Astrocyte of the cerebellum (primary cell): ENCODE measurements at regions not wholly inside any gene's neighbourhood (a gene's known extent, or its start where the extent isn't known, plus 50 kb on each side); places are given as distances from the start of the nearest gene placed in this dataset.

Source experiments
- DNase-seq: peaks from one replicate; pipeline ENCODE4 v3.0.0-alpha.2; 2011; ENCODE audit warnings: low read depth
- H3K4me3 ChIP-seq: 2 replicates; pipeline ENCODE4 v1.5.1; 2011; ENCODE audit warnings: mild to moderate bottlenecking, low read depth, low read length, moderate library complexity
- in situ Hi-C: cut with HindIII; loops from 2 replicates; pipeline ENCODE4 v1.10.0; 2017; ENCODE audit warnings: low sequenced_read_pairs
- TF ChIP-seq, protein P1 (sequence below): IDR thresholded peaks from 2 replicates; pipeline ENCODE4 v1.5.1; 2012; ENCODE audit warnings: low read length, low read depth, moderate library complexity, mild to moderate bottlenecking; ENCODE audit errors: missing control alignments

DNA sequence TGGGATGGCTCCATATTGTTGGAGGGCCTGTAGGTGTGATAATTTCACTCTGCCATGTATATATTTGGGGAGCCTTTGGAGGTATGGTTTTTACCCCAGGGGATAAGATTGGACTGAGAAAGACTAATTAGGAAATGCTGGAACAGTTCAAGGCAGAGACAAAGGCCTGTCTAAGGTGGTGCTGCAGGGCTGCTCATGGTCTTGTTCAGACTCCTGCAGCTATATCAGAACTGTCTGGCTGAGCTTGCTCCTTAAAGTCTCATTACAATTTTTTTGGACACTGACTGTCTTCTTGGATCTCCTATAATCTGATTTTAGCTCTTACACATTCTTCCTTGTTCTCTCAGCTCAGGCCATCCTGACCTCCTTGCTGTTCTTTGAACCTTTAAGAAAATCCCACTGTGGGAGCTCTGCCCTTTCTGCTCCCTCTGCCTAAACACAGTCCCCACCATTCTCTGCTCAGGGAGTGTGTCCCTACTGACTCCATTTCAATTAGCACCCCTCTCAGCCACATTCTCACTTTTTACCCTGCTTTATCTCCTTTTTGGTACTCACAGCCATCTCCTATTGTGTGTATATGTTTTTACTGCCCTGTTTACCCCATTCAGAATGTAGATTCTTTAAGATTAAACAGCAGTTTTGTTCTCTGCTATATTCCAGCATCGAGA lies 468.7 kb upstream of the FANCL start:
- H3K4me3 ChIP-seq = no peak overlapping the region
- DNase-seq = no peak
- TF ChIP-seq, protein P1, sequence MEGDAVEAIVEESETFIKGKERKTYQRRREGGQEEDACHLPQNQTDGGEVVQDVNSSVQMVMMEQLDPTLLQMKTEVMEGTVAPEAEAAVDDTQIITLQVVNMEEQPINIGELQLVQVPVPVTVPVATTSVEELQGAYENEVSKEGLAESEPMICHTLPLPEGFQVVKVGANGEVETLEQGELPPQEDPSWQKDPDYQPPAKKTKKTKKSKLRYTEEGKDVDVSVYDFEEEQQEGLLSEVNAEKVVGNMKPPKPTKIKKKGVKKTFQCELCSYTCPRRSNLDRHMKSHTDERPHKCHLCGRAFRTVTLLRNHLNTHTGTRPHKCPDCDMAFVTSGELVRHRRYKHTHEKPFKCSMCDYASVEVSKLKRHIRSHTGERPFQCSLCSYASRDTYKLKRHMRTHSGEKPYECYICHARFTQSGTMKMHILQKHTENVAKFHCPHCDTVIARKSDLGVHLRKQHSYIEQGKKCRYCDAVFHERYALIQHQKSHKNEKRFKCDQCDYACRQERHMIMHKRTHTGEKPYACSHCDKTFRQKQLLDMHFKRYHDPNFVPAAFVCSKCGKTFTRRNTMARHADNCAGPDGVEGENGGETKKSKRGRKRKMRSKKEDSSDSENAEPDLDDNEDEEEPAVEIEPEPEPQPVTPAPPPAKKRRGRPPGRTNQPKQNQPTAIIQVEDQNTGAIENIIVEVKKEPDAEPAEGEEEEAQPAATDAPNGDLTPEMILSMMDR = no peak
- in situ Hi-C loops = no loop called here

DNA sequence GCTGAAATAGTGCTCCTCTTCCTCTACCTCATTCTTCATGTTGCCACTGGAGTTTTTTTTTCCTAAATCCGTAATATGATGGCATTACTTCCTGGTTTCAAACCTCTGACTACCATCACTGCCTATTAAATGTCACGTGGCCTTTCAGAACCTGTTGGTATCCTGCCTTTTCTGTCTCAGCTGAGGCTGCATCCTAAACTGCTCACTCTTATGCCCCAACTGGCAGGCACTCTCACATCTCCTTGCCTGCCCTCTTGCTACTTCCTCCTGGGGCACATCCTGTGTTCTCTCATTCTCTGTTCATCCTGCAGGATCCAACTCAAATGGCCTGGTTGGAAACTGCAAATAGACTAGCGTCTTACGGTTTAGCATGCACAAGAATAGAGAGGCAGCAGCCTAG lies 468.1 kb upstream of the FANCL start:
- H3K4me3 ChIP-seq = no peak overlapping the region
- in situ Hi-C loops = no loop called here
- no peak for DNase-seq
- TF ChIP-seq, protein P1 = no peak

DNA sequence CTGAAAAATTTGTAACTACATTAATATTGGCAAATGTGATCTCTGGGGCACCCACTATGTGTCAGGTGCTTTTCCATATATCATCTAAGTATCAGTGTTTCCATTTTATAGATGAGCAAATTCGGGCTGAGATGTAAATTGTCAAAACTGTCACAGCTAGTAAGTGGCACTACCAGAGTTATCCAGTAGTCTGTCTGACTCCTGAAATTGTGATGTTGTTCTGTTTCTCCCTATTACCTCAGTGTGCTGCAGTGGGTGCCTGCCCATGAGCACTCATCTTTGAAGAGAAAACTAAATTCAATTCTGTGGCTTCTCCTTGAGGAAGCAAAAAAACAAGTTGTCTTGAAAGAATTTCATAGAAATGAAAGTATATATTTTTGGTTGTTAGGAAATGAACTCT lies 467.4 kb upstream of the FANCL start:
- in situ Hi-C loops = no loop called here
- no peak overlapping the region for H3K4me3 ChIP-seq
- TF ChIP-seq, protein P1 = no peak
- no peak for DNase-seq

DNA sequence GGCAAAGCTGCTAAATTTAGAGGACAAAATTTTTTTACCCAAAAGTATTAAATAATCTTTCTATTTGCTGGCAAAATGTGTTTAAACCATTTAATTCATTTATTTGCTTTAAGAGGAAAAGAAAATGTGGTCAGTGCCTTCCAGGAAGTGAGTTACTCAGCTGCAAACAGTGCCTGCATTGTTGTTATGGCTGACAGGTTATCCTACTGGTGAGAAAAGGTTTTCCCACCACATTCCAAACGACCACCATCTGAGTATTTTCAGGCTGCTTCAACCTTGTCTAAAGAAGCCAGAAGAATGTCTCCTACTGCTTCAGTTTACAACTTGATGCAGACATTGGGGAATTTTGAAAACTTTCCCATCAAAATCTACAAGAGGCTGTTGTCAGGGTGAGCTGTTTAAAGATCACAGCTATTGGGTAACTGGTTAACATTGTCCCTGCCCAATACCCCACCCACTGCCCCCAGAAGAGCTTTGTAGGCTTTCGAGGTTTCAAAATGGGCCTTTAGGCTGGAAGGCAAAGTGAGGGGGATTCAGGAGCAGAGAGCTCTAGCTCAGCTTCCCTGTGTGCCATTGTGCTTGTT lies 461.3 kb upstream of the FANCL start:
- no peak overlapping the region for H3K4me3 ChIP-seq
- DNase-seq = peak; percentile 94
- in situ Hi-C loops = no loop called here
- TF ChIP-seq, protein P1 = peak; percentile 39

DNA sequence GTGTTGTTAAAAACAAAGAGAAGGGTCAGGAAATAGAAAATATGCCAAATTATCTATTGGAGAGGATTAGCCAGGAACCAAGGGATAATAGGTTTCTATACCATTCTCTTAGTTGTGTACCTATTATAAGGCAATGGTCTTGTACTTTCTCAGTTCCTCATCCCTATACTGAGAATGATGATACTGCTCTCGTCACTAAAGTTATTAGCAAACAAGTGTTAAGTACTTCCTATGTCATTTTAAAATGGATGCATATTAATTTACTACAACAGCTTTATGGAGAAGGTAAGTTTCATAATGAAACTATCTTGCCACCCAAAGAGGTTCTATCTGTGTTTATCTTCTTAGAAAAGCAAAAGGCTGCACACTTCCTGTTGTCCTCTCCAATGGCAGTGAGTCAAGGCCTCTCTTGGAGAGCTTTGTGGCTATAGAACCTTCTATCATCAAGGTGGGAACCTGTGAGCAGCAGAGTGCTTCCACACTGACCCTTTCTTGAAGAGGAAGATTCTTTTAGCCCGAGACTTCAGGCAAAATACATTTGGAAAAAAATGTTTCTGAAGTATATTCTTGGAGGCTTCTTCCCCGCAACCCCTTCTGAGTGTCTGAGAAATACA lies 460.7 kb upstream of the FANCL start:
- H3K4me3 ChIP-seq = no peak overlapping the region
- TF ChIP-seq, protein P1 = no peak
- in situ Hi-C loops = no loop called here
- DNase-seq = peak; percentile 5

DNA sequence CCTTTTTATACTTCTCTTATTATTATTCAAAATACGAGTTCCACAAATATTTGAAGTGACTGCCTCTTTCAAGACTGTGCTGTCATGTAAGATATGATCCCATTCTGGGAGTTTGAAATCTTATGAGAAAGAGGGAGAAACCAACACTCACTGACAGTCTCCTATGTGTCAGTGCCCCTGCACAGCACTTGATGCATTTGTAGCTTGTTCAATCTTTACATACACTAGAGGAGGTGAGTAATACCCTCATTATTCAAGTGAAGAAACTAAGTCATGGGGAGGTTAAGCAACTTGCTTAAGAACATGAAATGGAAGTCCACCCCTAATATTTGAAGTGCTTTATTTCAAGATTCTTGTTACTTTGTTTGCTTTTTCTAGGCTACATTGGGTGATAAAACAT lies 459.5 kb upstream of the FANCL start:
- TF ChIP-seq, protein P1 = no peak
- H3K4me3 ChIP-seq = no peak overlapping the region
- DNase-seq = no peak
- in situ Hi-C loops = no loop called here
